ENCODE measurements at regions not wholly inside any gene's neighbourhood (a gene's known extent, or its start where the extent isn't known, plus 50 kb on each side); places are given as distances from the start of the nearest gene placed in this dataset.

DNA sequence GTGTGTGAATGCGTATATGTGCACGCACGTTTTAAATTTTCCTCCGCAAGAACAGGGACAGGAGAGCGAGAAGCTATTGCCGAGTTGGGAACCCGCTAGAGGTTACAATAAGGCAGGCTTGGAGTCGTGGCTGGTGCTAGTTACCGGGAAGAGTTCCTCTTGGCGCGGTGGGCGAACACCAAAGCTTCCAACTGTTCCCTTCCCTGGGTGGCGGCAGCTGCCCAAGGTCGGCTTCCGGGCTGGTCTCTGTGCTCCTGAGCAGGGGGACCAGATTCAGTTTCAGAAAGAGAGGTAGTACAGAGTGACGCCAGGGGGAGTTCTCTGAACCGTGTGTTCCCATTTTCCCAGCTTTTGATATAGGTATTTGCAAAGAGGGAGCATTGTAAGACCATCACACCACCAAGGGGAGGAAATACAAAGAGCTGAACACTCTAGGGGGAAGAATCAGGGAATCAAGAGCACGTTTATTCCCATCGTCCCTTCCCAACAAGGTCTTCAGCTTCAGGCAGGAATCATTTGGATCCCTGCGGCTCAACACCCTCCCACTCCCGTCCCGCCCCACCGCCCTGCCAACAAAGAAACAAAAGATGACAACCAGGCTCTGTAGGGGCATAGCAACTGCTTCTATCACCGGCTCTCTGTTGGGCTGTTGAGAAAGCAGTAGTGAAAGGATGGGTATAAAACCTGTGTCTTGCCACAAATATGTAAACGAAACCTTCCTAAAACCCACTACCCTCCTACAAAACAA lies 113.6 kb upstream of the TEX13C start:
- H3K9me3 ChIP-seq = no peaks in the 10 kb centered on the region
- 26% methylated on average over 19 of the region's 25 CpGs for WGBS (ENCODE audit: insufficient coverage, low coverage, low lambda C conversion rate, missing lambda C conversion rate)
- intact Hi-C loops (cut with DNase I) = no loop called here
- no peaks in the 10 kb centered on the region for H3K36me3 ChIP-seq
- DNase-seq (peak in 2 of 3 donors; percentile 26 to 43), ATAC-seq (peak; percentile 42 to 66 (median 57))
- no peak overlapping the region for H3K27ac ChIP-seq
- peak overlapping the region; percentile 9 to 50 (median 37) for H3K4me3 ChIP-seq
- H3K27me3 ChIP-seq = no peaks in the 10 kb centered on the region
- no peaks in the 10 kb centered on the region for H3K4me1 ChIP-seq
- TF ChIP-seq, protein P1, sequence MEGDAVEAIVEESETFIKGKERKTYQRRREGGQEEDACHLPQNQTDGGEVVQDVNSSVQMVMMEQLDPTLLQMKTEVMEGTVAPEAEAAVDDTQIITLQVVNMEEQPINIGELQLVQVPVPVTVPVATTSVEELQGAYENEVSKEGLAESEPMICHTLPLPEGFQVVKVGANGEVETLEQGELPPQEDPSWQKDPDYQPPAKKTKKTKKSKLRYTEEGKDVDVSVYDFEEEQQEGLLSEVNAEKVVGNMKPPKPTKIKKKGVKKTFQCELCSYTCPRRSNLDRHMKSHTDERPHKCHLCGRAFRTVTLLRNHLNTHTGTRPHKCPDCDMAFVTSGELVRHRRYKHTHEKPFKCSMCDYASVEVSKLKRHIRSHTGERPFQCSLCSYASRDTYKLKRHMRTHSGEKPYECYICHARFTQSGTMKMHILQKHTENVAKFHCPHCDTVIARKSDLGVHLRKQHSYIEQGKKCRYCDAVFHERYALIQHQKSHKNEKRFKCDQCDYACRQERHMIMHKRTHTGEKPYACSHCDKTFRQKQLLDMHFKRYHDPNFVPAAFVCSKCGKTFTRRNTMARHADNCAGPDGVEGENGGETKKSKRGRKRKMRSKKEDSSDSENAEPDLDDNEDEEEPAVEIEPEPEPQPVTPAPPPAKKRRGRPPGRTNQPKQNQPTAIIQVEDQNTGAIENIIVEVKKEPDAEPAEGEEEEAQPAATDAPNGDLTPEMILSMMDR (IDR thresholded peaks at IDR 0.05) = no peak
- TF ChIP-seq POLR2A (IDR thresholded peaks at IDR 0.05) = no peak

DNA sequence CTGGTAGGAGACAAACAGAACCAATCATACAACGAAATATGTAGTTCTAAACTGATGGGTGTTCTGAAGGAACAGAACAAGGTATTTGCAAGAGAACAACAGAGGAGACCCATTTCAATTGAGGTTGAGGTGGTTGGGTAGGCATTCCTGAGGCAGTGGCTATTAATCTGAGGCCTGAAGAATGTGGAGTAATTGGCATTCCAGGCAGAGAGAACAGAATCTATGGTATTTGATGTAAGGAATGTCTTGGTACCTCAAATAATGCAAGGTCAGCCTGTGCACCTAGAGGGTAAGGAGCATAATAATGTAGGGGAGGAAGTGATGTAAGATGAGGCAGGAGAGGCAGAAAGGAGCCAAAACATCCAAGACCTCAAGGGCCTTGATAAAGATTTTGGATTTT lies 109.5 kb upstream of the TEX13C start:
- 40% methylated on average over 1 of the region's 1 CpG for WGBS (ENCODE audit: insufficient coverage, low coverage, low lambda C conversion rate, missing lambda C conversion rate)
- intact Hi-C loops (cut with DNase I) = no loop called here
- no peaks in the 10 kb centered on the region for H3K36me3 ChIP-seq
- TF ChIP-seq POLR2A (IDR thresholded peaks at IDR 0.05) = no peak
- TF ChIP-seq, protein P1 (IDR thresholded peaks at IDR 0.05) = no peak
- H3K4me1 ChIP-seq = no peaks in the 10 kb centered on the region
- DNase-seq (no peak), ATAC-seq (no peak)
- H3K4me3 ChIP-seq = no peak overlapping the region
- H3K27me3 ChIP-seq = no peaks in the 10 kb centered on the region
- no peaks in the 10 kb centered on the region for H3K9me3 ChIP-seq
- no peak overlapping the region for H3K27ac ChIP-seq

DNA sequence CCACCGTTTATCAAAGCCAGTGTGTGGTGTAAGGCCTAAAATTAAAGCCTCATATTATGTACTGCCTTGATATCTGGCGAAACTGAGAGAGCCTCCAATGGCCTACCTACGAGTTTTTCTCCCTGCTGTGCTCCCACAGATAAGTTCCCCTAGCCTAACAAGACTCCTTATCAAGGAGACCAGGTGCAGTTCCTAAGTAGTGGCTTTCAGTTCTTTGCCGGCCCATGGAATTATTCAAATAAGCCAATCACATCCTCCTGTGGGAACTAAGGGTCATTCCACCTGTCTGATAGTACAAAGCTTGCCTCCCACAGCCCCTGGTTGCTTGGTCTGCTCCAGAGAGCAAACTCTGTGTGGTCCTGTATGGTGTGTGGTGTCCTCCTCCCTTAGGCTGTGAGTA lies 99.8 kb upstream of the TEX13C start:
- Histone ChIP-seq H3K4me1 (no peaks in the 10 kb centered on the region), H3K36me3 (no peaks in the 10 kb centered on the region), H3K4me3 (no peak overlapping the region), H3K27ac (no peak overlapping the region), H3K9me3 (no peaks in the 10 kb centered on the region), H3K27me3 (no peaks in the 10 kb centered on the region)
- DNase-seq (no peak), ATAC-seq (no peak)
- intact Hi-C loops (cut with DNase I) = no loop called here
- no peak for TF ChIP-seq POLR2A (IDR thresholded peaks at IDR 0.05)
- TF ChIP-seq, protein P1 (IDR thresholded peaks at IDR 0.05) = no peak
- WGBS (ENCODE audit: insufficient coverage, low coverage, low lambda C conversion rate, missing lambda C conversion rate) = 70% methylated on average over 4 of the region's 4 CpGs

DNA sequence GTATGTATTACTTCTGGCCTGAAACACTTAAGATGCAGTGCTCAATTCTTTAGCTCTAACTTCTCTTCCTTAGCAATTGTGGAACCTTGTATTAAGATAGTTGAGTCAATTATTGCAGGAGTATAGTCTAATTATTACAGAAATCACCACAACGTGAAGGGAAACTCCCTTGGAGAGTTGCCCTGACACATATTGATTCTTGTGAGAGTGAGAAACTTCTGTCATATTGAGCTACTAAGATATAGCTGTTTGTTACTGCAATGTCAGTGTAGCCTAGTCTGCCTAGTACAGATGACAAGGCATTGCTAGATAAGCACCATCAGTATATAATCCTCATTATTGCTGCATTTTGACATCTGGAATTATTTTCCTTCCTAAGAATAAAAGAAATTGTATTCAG lies 82.7 kb upstream of the TEX13C start:
- TF ChIP-seq, protein P1 (IDR thresholded peaks at IDR 0.05) = no peak
- TF ChIP-seq POLR2A (IDR thresholded peaks at IDR 0.05) = no peak
- H3K27ac ChIP-seq = no peak overlapping the region
- H3K27me3 ChIP-seq = no peaks in the 10 kb centered on the region
- H3K4me3 ChIP-seq = no peak overlapping the region
- peak in 1 of 4 donors; percentile 30 for ATAC-seq
- WGBS (ENCODE audit: insufficient coverage, low coverage, low lambda C conversion rate, missing lambda C conversion rate) = 6% methylated on average over 1 of the region's 1 CpG
- no peak for DNase-seq
- H3K36me3 ChIP-seq = no peaks in the 10 kb centered on the region
- no peaks in the 10 kb centered on the region for H3K4me1 ChIP-seq
- intact Hi-C loops (cut with DNase I) = no loop called here
- no peaks in the 10 kb centered on the region for H3K9me3 ChIP-seq

All from right lobe of liver (tissue), 6 donors.